Right lobe of liver (tissue), 4 donors: ENCODE measurements at regions not wholly inside any gene's neighbourhood (a gene's known extent, or its start where the extent isn't known, plus 50 kb on each side); places are given as distances from the start of the nearest gene placed in this dataset.

ENCODE experiments used
- CTCF ChIP-seq, 4 donors: fragments of 200-600 bp in 3 of 4; fragments of 450-650 bp in 1 of 4; IDR thresholded peaks; one replicate each; pipeline versions ENCODE4 v1.5.1 to v1.8.0; 2016 to 2022; ENCODE audit warnings: antibody characterized with exemption in 4 of 4, mild to moderate bottlenecking in 2 of 4
- POLR2A ChIP-seq: fragments of 450-650 bp; IDR thresholded peaks from one replicate; pipeline ENCODE4 v1.6.1; 2017; ENCODE audit warnings: antibody characterized with exemption, mild to moderate bottlenecking
- donor health status: DM: no; HTN: no; CAD: no.
- donor health status: DM: no; HTN: no; CAD: no.
- donor health status: DM: no; HTN: yes; CAD: no.

GRCh38 chr3:20524328-20524727, 338.3 kb upstream of the SGO1 start:
- no peak for TF ChIP-seq CTCF (IDR thresholded peaks at IDR 0.05)
- TF ChIP-seq POLR2A, result no peak
